Suppressor macrophage treated with lipopolysaccharide for 4 hours (primary cell): ENCODE measurements at regions not wholly inside any gene's neighbourhood (a gene's known extent, or its start where the extent isn't known, plus 50 kb on each side); places are given as distances from the start of the nearest gene placed in this dataset.
"Not testable (repeated sequence)": the region's sequence is repeated elsewhere in the genome, so short reads cannot be mapped to it uniquely, and the experiment has no call there.

Experiments used
- DNase-seq: peaks from one replicate; pipeline ENCODE4 v3.0.0-alpha.2; 2020

DNA sequence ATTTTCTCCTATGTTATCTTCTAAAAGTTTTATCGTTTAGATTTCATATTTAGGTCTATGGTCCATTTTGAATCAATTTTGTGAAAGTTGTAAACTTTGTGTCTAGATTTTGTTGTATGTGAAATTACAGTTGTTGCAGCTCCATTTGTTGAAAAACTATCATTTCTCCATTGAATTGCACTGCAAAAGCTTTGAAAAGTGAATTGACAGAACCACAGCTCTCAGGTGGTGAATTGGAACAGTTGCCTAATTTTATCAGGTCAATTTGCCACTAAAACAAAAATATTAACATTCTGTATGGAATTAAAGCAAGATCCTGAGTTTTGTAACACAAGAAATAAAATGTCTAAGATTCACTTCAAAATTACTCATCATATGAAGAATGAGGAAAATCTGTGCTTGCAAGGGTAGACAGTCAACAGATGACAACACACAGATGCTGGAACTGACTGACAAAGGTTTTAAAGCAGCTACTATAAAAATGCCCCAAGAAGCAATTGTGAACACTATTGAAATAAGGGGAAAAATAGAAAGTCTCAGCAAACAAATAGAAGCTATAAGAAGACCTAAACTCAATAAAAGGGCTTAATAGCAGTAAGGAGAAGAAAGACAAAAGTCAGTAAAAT is 346.7 kb downstream of the PAX1 start:
- DNase-seq: no peak

DNA sequence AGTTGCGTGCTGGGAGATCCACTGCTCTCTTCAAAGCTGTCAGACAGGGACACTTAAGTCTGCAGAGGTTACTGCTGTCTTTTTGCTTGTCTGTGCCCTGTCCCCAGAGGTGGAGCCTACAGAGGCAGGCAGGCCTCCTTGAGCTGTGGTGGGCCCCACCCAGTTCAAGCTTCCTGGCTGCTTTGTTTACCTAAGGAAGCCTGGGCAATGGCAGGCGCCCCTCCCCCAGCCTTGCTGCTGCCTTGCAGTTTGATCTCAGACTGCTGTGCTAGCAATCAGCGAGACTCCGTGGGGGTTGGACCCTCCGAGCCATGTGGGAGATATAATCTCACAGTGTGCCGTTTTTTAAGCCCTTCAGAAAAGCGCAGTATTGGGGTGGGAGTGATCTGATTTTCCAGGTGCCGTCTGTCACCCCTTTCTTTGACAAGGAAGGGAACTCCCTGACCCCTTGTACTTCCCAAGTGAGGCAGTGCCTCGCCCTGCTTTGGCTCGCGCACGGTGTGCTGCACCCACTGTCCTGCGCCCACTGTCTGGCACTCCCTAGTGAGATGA is 340.6 kb downstream of the PAX1 start:
- DNase-seq: not testable (repeated sequence)

DNA sequence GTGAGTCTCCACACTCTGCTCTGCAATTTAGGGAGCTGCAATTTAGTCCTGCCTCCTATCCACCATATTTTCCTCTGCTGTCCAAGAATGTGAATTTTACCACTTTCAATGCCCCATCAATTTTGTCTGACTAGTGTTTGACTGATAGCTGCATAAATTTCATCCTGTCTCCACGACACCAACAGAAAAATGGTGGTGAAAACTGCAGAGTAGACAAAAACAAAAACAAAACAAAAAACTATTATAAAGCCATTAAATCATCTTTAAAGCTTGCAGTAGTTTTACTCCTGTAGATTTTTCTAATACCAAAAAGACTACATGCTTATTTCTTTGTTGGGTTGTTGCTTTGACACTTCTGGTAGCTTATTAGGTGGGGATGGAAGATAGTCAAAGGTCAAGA is 322.0 kb downstream of the PAX1 start:
- DNase-seq: no peak

DNA sequence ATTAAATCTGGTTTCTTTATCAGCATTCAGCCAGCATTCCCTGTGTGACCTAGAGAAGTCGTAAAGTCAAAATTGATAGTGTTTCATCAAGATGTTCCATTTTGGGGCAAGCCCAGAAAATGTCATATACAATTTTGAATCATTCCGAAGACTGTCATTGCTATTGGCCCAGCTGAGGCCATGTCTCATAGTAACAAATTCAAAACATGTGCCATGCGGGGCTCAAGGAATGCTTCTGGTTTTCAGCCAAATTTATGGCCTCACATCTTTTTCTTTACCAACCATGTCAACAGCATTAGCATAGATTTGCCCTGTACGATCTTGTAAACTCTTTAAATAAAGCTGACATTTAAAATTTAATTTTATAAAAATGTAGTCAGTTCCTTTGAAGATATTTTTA is 314.7 kb downstream of the PAX1 start:
- no peak for DNase-seq

GRCh38 chr20:22008456-22008855 is 303.0 kb downstream of the PAX1 start:
- DNase-seq: no peak

- DNase-seq: no peak
These were observed 300.8 kb downstream of the PAX1 start for GRCh38 chr20:22006306-22006705.

DNA sequence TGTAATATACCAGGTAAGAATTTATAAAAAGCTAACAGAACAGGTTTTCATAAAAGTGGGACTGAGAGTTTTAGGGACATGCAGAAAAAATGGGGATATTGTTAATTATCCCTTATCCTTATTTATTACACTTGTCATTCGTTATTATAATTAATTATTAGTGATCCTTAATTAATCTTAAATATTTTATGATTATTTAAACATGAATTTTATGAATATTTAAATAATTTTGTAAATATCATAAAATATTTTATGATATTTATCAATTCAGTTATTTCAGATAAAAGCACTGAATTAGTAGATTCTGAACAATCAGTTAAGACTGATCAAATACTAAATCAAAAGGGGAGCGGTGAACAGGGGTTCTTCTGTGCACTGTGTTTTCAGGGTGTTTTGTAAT is 300.1 kb downstream of the PAX1 start:
- no peak for DNase-seq

DNA sequence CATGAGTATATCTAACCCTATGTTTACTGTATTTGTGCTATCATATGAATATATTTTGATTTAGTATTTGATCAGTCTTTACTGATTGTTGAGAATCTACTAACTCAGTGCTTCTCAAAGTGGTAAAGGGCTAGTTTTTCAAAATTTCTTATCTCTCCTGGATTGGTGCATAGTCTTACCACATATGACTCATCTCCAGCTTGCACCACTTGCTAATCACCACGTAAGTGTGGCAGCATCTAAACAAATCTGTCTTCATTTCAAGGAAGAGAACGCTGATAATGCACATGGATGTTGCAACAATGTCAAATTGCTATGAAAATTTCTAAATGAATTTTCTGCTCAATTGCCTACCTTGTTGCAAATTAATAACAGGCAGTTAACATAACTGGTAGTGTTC is 299.5 kb downstream of the PAX1 start:
- DNase-seq: no peak

- no peak for DNase-seq
These were observed 298.2 kb downstream of the PAX1 start for GRCh38 chr20:22003680-22004079.

- no peak for DNase-seq
These were observed 296.4 kb downstream of the PAX1 start for GRCh38 chr20:22001886-22002285.

- no peak for DNase-seq
These were observed 290.0 kb downstream of the PAX1 start for GRCh38 chr20:21995461-21995860.

DNA sequence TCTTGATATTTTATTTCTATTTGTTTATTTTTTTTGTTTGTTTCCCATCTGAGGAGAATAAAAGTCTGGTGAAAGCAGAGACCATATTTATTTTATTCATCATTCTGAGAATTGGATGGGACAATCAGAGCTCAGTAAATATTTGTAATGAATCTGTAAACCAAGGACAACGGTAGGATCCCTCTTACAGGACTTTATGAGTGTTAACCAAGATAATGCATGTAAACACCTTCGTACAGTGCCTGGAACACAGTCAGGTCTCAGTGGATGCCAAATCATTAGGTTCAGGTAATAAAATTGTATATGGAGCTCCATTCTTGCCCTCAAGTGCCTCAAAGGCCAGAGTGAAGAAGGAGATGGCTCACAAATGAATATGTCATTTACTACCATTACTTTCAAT is 288.7 kb downstream of the PAX1 start:
- DNase-seq: no peak

DNA sequence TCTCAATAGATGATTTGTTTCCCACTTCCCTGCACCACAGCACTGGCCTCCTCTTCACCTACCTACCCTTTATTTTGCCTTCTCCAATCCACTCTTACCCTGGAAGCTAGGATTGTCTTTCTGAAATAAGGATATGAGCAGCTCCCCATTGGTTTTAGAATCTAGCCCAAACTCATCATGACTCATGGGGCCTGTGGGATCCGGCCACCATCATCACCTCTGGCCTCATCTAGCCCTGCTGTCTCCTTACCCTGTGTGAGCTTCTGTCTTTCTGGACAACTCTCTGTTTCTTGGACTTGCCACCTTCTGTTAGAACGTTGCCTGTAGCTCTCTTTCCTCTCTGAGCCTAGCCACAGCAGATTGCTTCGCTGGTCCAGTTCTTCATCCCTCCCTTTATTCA is 277.1 kb downstream of the PAX1 start:
- no peak for DNase-seq

GRCh38 chr20:21981597-21982344 is 276.3 kb downstream of the PAX1 start:
- DNase-seq: no peak

DNA sequence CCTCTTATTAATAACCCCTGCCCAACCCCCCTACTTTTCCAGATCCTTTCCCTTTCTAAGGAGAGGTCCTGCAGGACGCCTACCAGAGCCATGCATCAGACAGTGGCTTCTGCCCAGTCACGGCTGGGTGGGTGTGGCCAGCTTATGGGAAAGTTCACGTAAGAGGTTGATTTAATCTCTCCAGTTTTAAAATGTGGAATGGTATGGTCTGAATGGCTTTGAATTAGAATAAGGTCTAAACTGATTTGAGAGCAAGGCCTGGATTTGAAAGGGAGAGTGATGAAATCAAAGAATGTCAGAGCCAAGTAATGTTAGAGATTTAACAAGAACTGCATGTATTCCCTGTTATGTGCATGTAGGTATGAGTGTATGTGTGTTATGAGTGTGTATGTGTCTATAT is 275.7 kb downstream of the PAX1 start:
- DNase-seq: no peak

DNA sequence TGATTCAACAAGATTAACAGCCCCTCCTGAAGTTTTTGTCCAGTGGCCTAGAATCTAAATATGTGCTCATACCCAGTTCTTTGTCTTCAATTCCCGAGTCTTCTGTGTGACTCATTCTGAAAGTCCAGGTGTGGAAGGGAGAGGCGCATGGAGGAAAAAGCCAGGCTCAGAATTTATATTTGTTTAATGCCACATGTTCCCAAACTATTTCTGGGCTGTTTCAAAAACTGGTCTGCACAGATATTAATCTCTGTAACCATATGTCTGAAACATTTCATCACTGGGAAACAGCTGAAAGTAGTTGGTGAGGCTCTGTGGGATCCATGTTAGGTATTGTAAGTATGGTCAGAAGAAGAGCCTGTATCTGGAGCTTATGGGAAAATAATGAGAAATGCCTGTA is 266.0 kb downstream of the PAX1 start:
- no peak for DNase-seq

- no peak for DNase-seq
These were observed 263.0 kb downstream of the PAX1 start for GRCh38 chr20:21968486-21968885.

DNA sequence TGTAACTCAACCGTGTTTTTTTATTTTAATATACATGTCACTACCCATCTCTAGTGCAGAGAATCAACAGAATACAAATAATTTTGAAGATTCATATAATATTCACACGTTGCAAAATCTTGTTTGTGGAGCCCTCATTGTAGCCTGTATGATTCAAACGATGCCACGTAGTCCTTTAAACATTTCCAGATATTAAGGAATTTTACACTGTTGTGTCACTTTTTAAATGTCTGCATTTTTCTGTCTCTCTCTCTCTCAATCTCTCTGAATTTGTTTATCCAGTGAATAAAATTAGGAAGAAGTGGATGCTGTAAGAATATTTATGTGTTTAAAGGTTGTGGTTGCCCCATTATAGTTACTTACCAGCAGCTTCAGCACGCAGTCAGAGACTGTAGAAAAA is 262.0 kb downstream of the PAX1 start:
- DNase-seq: no peak

- DNase-seq: no peak
These were observed 251.1 kb downstream of the PAX1 start for GRCh38 chr20:21956591-21956990.

DNA sequence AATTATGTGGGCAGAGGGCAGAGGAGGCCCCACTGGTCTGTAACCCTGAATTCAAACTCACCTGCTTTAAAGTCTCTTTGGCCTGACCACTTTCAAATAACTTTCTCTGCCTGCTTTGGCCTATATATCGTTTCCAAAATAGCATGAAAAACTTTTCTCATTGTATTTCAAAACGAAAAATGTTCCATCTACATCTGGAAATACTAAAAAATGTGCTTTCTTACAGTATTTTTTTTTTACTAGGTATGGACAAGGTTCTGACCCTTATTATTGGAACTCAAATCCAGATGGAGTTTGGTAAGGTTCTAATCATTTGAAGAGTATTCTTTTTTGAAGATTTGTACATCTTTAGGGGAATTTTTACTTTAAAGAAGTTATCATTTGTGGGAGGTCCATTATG is 241.9 kb downstream of the PAX1 start:
- DNase-seq: no peak

DNA sequence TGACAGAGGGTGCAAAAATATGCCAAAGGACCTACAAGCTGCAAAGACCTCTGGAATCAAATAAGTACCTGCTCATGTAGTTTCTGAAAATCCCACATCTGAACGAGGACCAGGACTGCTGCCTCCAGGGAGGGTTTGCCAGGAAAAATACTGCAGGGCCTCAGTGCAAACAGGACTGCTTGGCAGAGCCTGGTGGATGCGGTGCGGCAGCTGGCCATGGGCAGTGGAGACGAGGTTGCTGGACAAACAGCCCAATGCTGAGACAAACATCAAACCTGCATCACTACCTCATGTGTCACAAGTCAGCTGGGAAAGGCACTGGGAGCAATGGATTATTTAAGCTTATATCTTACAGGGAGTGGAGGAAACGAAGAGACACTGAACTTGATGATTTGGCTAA is 238.8 kb downstream of the PAX1 start:
- DNase-seq: no peak

DNA sequence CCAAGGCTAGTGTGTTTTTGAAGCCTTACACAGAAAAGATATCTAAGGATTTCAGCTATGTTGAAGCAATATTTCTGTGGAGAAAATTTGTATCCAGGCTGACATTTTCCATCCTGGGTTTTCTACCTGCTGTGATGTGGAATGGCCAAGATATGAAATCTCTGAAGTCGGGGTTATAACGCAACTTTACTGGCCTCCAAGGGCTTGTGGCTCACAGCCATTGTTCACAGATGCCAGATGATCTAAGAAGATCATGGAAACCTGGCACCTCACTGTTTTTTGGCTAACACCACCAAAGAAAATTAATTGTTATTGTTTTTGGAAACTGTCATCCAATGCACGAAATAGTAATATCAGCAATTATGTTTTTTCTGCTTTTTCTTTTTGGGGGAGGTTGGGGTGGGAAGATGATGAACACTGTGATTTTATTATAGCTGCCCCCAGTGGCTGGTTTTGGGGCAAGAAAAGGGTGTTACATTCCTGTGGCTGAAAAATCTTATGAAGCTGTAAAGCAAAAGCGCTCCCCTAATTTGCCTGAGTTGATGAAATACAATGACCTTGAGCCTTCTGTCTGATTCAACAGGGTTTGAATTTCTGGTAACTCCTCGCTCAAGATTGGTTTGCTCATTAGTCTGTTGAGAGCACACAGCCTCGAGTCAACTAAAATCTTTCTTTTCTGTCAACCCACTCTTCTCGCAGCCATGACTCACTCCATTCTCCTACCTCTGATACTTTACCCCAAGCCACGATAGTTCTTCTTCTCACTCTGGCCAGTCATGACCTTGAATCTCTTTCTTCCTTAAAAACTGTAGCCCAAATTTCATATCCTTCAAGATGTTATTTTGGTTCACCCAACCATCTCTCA is 236.7 kb downstream of the PAX1 start:
- no peak for DNase-seq

GRCh38 chr20:21936720-21937380 is 231.4 kb downstream of the PAX1 start:
- no peak for DNase-seq
